ENCODE measurements at regions not wholly inside any gene's neighbourhood (a gene's known extent, or its start where the extent isn't known, plus 50 kb on each side); places are given as distances from the start of the nearest gene placed in this dataset.

DNA sequence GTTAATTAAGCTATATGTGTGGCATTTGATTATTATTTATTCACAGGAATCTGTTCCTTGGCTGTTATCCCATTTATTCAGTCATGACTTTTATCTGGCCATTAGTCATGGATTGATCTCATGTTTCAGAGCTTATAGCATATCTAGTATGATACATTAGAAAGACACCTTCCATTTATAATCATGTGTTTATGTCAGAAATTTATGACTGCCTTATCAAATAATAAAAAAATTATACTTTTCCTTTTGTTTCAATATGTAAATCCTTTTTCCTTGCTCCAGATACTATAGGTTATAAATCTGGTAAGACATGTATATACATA, 248.0 kb upstream of the PDE3A start:
- TF ChIP-seq, protein P1, sequence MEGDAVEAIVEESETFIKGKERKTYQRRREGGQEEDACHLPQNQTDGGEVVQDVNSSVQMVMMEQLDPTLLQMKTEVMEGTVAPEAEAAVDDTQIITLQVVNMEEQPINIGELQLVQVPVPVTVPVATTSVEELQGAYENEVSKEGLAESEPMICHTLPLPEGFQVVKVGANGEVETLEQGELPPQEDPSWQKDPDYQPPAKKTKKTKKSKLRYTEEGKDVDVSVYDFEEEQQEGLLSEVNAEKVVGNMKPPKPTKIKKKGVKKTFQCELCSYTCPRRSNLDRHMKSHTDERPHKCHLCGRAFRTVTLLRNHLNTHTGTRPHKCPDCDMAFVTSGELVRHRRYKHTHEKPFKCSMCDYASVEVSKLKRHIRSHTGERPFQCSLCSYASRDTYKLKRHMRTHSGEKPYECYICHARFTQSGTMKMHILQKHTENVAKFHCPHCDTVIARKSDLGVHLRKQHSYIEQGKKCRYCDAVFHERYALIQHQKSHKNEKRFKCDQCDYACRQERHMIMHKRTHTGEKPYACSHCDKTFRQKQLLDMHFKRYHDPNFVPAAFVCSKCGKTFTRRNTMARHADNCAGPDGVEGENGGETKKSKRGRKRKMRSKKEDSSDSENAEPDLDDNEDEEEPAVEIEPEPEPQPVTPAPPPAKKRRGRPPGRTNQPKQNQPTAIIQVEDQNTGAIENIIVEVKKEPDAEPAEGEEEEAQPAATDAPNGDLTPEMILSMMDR (conservative IDR thresholded peaks at IDR 0.05; ENCODE audit: low read length), result no peak
- no peak for TF ChIP-seq EZH2phosphoT487 (IDR thresholded peaks at IDR 0.05; ENCODE audit: borderline replicate concordance, low read depth, low read length)
